ENCODE measurements at regions not wholly inside any gene's neighbourhood (a gene's known extent, or its start where the extent isn't known, plus 50 kb on each side); places are given as distances from the start of the nearest gene placed in this dataset.

- no peak for DNase-seq
- CTCF ChIA-PET = no interaction called here
- H3K27ac Mint-ChIP-seq = no peak overlapping the region
- H3K36me3 Mint-ChIP-seq = no peaks in the 10 kb centered on the region
- H3K27me3 Mint-ChIP-seq = no peaks in the 10 kb centered on the region
- H3K9me3 Mint-ChIP-seq = no peaks in the 10 kb centered on the region
- H3K4me1 Mint-ChIP-seq = no peaks in the 10 kb centered on the region
- H3K4me3 Mint-ChIP-seq = no peak overlapping the region
These were observed 248.8 kb downstream of the MRPS30 start for GRCh38 chr5:45057564-45057963.

GRCh38 chr5:45060724-45061123 is 252.0 kb downstream of the MRPS30 start:
- Mint-ChIP-seq H3K36me3 (no peaks in the 10 kb centered on the region), H3K27me3 (no peaks in the 10 kb centered on the region), H3K9me3 (no peaks in the 10 kb centered on the region), H3K27ac (no peak overlapping the region), H3K4me3 (no peak overlapping the region), H3K4me1 (no peaks in the 10 kb centered on the region)
- CTCF ChIA-PET = no interaction called here
- DNase-seq = no peak

- Mint-ChIP-seq H3K36me3 (no peaks in the 10 kb centered on the region), H3K27ac (no peak overlapping the region), H3K27me3 (no peaks in the 10 kb centered on the region), H3K4me3 (no peak overlapping the region), H3K9me3 (no peaks in the 10 kb centered on the region), H3K4me1 (no peaks in the 10 kb centered on the region)
- CTCF ChIA-PET = no interaction called here
- DNase-seq = no peak
These were observed 253.3 kb downstream of the MRPS30 start for GRCh38 chr5:45062044-45062443.

GRCh38 chr5:45081082-45081481 is 272.3 kb downstream of the MRPS30 start:
- Mint-ChIP-seq H3K36me3 (no peaks in the 10 kb centered on the region), H3K4me3 (no peak overlapping the region), H3K27ac (no peak overlapping the region), H3K9me3 (peaks cover 12% of the 10 kb centered on the region), H3K27me3 (no peaks in the 10 kb centered on the region), H3K4me1 (no peaks in the 10 kb centered on the region)
- CTCF ChIA-PET = no interaction called here
- DNase-seq = no peak

GRCh38 chr5:45089870-45090269 is 281.1 kb downstream of the MRPS30 start:
- CTCF ChIA-PET = no interaction called here
- Mint-ChIP-seq H3K36me3 (no peaks in the 10 kb centered on the region), H3K9me3 (peaks cover 15% of the 10 kb centered on the region), H3K27ac (no peak overlapping the region), H3K27me3 (no peaks in the 10 kb centered on the region), H3K4me3 (no peak overlapping the region), H3K4me1 (no peaks in the 10 kb centered on the region)
- DNase-seq = no peak

GRCh38 chr5:45093377-45093776 is 284.6 kb downstream of the MRPS30 start:
- H3K4me1 Mint-ChIP-seq = no peaks in the 10 kb centered on the region
- no peaks in the 10 kb centered on the region for H3K27me3 Mint-ChIP-seq
- no peak for DNase-seq
- H3K27ac Mint-ChIP-seq = no peak overlapping the region
- H3K4me3 Mint-ChIP-seq = no peak overlapping the region
- no peaks in the 10 kb centered on the region for H3K36me3 Mint-ChIP-seq
- CTCF ChIA-PET = no interaction called here
- H3K9me3 Mint-ChIP-seq = peaks cover 7% of the 10 kb centered on the region

- H3K36me3 Mint-ChIP-seq = no peaks in the 10 kb centered on the region
- H3K27me3 Mint-ChIP-seq = no peaks in the 10 kb centered on the region
- H3K4me3 Mint-ChIP-seq = no peak overlapping the region
- no peaks in the 10 kb centered on the region for H3K4me1 Mint-ChIP-seq
- H3K27ac Mint-ChIP-seq = no peak overlapping the region
- DNase-seq = no peak
- H3K9me3 Mint-ChIP-seq = peaks cover 5% of the 10 kb centered on the region
- CTCF ChIA-PET = no interaction called here
These were observed 286.2 kb downstream of the MRPS30 start for GRCh38 chr5:45094876-45095440.

GRCh38 chr5:45098483-45098882 is 289.7 kb downstream of the MRPS30 start:
- H3K4me3 Mint-ChIP-seq = no peak overlapping the region
- H3K27ac Mint-ChIP-seq = no peak overlapping the region
- no peaks in the 10 kb centered on the region for H3K4me1 Mint-ChIP-seq
- H3K36me3 Mint-ChIP-seq = no peaks in the 10 kb centered on the region
- DNase-seq = no peak
- CTCF ChIA-PET = no interaction called here
- H3K27me3 Mint-ChIP-seq = no peaks in the 10 kb centered on the region
- H3K9me3 Mint-ChIP-seq = peaks cover 3% of the 10 kb centered on the region

GRCh38 chr5:45101146-45101545 is 292.4 kb downstream of the MRPS30 start:
- no peak overlapping the region for H3K4me3 Mint-ChIP-seq
- H3K27me3 Mint-ChIP-seq = no peaks in the 10 kb centered on the region
- peaks cover 5% of the 10 kb centered on the region for H3K9me3 Mint-ChIP-seq
- no peak overlapping the region for H3K27ac Mint-ChIP-seq
- H3K4me1 Mint-ChIP-seq = no peaks in the 10 kb centered on the region
- CTCF ChIA-PET = no interaction called here
- DNase-seq = no peak
- H3K36me3 Mint-ChIP-seq = no peaks in the 10 kb centered on the region

GRCh38 chr5:45105491-45105994 is 296.8 kb downstream of the MRPS30 start:
- H3K36me3 Mint-ChIP-seq = no peaks in the 10 kb centered on the region
- H3K4me1 Mint-ChIP-seq = no peaks in the 10 kb centered on the region
- H3K9me3 Mint-ChIP-seq = peaks cover 5% of the 10 kb centered on the region
- CTCF ChIA-PET = no interaction called here
- H3K27ac Mint-ChIP-seq = no peak overlapping the region
- H3K27me3 Mint-ChIP-seq = no peaks in the 10 kb centered on the region
- no peak for DNase-seq
- no peak overlapping the region for H3K4me3 Mint-ChIP-seq

GRCh38 chr5:45109062-45109461 is 300.3 kb downstream of the MRPS30 start:
- no peaks in the 10 kb centered on the region for H3K36me3 Mint-ChIP-seq
- H3K4me3 Mint-ChIP-seq = no peak overlapping the region
- H3K4me1 Mint-ChIP-seq = no peaks in the 10 kb centered on the region
- no peak for DNase-seq
- no peaks in the 10 kb centered on the region for H3K27me3 Mint-ChIP-seq
- CTCF ChIA-PET = no interaction called here
- no peak overlapping the region for H3K27ac Mint-ChIP-seq
- H3K9me3 Mint-ChIP-seq = peaks cover 7% of the 10 kb centered on the region

GRCh38 chr5:45109636-45110035 is 300.9 kb downstream of the MRPS30 start:
- Mint-ChIP-seq H3K36me3 (no peaks in the 10 kb centered on the region), H3K4me3 (no peak overlapping the region), H3K9me3 (peaks cover 5% of the 10 kb centered on the region), H3K27me3 (no peaks in the 10 kb centered on the region), H3K27ac (no peak overlapping the region), H3K4me1 (no peaks in the 10 kb centered on the region)
- DNase-seq = no peak
- CTCF ChIA-PET = no interaction called here

- H3K4me3 Mint-ChIP-seq = no peak overlapping the region
These were observed 301.7 kb downstream of the MRPS30 start for GRCh38 chr5:45110399-45110798.

GRCh38 chr5:45113726-45114125 is 305.0 kb downstream of the MRPS30 start:
- Mint-ChIP-seq H3K4me3 (no peak overlapping the region), H3K9me3 (peaks cover 11% of the 10 kb centered on the region), H3K27me3 (no peaks in the 10 kb centered on the region), H3K4me1 (no peaks in the 10 kb centered on the region), H3K27ac (no peak overlapping the region), H3K36me3 (no peaks in the 10 kb centered on the region)
- DNase-seq = no peak
- CTCF ChIA-PET = no interaction called here

More at GRCh38 chr5:45110399-45110798, 301.7 kb downstream of the MRPS30 start:
- H3K27ac Mint-ChIP-seq = no peak overlapping the region
- peaks cover 2% of the 10 kb centered on the region for H3K9me3 Mint-ChIP-seq
- no peaks in the 10 kb centered on the region for H3K36me3 Mint-ChIP-seq
- CTCF ChIA-PET = no interaction called here
- no peaks in the 10 kb centered on the region for H3K27me3 Mint-ChIP-seq
- no peaks in the 10 kb centered on the region for H3K4me1 Mint-ChIP-seq
- DNase-seq = no peak

GRCh38 chr5:45132972-45133371 is 324.2 kb downstream of the MRPS30 start:
- H3K36me3 Mint-ChIP-seq = no peaks in the 10 kb centered on the region
- no peak overlapping the region for H3K27ac Mint-ChIP-seq
- no peaks in the 10 kb centered on the region for H3K4me1 Mint-ChIP-seq
- H3K4me3 Mint-ChIP-seq = no peak overlapping the region
- peaks cover 8% of the 10 kb centered on the region for H3K9me3 Mint-ChIP-seq
- no peaks in the 10 kb centered on the region for H3K27me3 Mint-ChIP-seq
- CTCF ChIA-PET = no interaction called here
- DNase-seq = no peak

GRCh38 chr5:45162974-45163373 is 354.2 kb downstream of the MRPS30 start:
- no peak overlapping the region for H3K4me3 Mint-ChIP-seq
- H3K36me3 Mint-ChIP-seq = no peaks in the 10 kb centered on the region
- H3K4me1 Mint-ChIP-seq = no peaks in the 10 kb centered on the region
- no peaks in the 10 kb centered on the region for H3K27me3 Mint-ChIP-seq
- DNase-seq = no peak
- CTCF ChIA-PET = no interaction called here
- no peak overlapping the region for H3K27ac Mint-ChIP-seq
- H3K9me3 Mint-ChIP-seq = peaks cover 7% of the 10 kb centered on the region
